ENCODE measurements at regions not wholly inside any gene's neighbourhood (a gene's known extent, or its start where the extent isn't known, plus 50 kb on each side); places are given as distances from the start of the nearest gene placed in this dataset.
A peak's percentile ranks its signal among the peaks of the same experiment; 100 is the strongest.

GRCh38 chr7:118696879-118697278, 472.4 kb downstream of the ANKRD7 start:
- TF ChIP-seq, protein P1, sequence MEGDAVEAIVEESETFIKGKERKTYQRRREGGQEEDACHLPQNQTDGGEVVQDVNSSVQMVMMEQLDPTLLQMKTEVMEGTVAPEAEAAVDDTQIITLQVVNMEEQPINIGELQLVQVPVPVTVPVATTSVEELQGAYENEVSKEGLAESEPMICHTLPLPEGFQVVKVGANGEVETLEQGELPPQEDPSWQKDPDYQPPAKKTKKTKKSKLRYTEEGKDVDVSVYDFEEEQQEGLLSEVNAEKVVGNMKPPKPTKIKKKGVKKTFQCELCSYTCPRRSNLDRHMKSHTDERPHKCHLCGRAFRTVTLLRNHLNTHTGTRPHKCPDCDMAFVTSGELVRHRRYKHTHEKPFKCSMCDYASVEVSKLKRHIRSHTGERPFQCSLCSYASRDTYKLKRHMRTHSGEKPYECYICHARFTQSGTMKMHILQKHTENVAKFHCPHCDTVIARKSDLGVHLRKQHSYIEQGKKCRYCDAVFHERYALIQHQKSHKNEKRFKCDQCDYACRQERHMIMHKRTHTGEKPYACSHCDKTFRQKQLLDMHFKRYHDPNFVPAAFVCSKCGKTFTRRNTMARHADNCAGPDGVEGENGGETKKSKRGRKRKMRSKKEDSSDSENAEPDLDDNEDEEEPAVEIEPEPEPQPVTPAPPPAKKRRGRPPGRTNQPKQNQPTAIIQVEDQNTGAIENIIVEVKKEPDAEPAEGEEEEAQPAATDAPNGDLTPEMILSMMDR (IDR thresholded peaks at IDR 0.05; ENCODE audit: control insufficient read depth, extremely low read depth, insufficient read depth) = no peak
- DNase-seq (ENCODE audit: low read depth) = no peak
- no peak overlapping the region for H3K4me3 ChIP-seq (ENCODE audit: low read depth, low read length)

GRCh38 chr7:118699222-118699621, 474.7 kb downstream of the ANKRD7 start:
- TF ChIP-seq, protein P1 (IDR thresholded peaks at IDR 0.05; ENCODE audit: control insufficient read depth, extremely low read depth, insufficient read depth) = no peak
- no peak overlapping the region for H3K4me3 ChIP-seq (ENCODE audit: low read depth, low read length)
- no peak for DNase-seq (ENCODE audit: low read depth)

GRCh38 chr7:118708741-118709140, 484.2 kb downstream of the ANKRD7 start:
- TF ChIP-seq, protein P1 (IDR thresholded peaks at IDR 0.05; ENCODE audit: control insufficient read depth, extremely low read depth, insufficient read depth) = no peak
- DNase-seq (ENCODE audit: low read depth) = no peak
- no peak overlapping the region for H3K4me3 ChIP-seq (ENCODE audit: low read depth, low read length)

DNA sequence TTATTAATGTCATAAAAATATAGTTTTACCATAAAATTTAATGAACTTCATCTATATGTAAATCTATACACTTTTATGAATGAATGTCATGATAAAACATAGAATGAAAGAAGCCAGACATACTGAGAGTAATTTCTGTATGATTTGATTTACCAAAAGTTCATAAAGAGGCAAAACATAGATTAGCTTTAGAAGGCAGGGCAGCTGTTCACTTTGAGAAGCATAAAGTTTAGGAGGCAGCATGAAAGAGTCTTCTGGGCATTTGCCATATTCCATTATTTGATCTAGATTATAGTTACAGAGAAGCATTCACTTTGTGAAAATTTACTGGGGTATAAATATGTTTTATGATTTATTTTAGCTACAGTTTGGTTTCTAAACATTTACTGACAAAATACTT, 487.2 kb downstream of the ANKRD7 start:
- no peak overlapping the region for H3K4me3 ChIP-seq (ENCODE audit: low read depth, low read length)
- TF ChIP-seq, protein P1 (IDR thresholded peaks at IDR 0.05; ENCODE audit: control insufficient read depth, extremely low read depth, insufficient read depth) = no peak
- peak; percentile 73 for DNase-seq (ENCODE audit: low read depth)

GRCh38 chr7:118713039-118713438, 488.5 kb downstream of the ANKRD7 start:
- peak; percentile 69 for DNase-seq (ENCODE audit: low read depth)
- H3K4me3 ChIP-seq (ENCODE audit: low read depth, low read length) = no peak overlapping the region
- TF ChIP-seq, protein P1 (IDR thresholded peaks at IDR 0.05; ENCODE audit: control insufficient read depth, extremely low read depth, insufficient read depth) = no peak

DNA sequence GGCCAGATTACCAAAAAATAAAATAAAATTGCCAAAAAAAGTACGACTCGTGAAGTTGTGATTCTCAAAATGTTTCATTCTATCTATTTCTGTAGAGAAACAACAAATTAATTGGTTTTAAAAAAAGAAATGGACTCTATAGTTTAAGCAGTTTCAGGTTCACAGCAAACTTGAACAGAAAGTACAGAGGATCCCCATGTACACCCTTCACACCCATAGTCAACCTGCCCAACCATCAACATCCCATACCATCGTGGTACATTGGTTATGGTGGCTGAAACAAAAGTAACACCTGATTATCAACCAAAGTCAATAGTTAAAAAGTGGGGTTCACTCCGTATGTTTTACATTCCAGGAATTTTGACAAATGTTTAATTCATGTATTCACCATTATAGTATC, 496.1 kb downstream of the ANKRD7 start:
- H3K4me3 ChIP-seq (ENCODE audit: low read depth, low read length) = no peak overlapping the region
- no peak for DNase-seq (ENCODE audit: low read depth)
- TF ChIP-seq, protein P1 (IDR thresholded peaks at IDR 0.05; ENCODE audit: control insufficient read depth, extremely low read depth, insufficient read depth) = no peak

DNA sequence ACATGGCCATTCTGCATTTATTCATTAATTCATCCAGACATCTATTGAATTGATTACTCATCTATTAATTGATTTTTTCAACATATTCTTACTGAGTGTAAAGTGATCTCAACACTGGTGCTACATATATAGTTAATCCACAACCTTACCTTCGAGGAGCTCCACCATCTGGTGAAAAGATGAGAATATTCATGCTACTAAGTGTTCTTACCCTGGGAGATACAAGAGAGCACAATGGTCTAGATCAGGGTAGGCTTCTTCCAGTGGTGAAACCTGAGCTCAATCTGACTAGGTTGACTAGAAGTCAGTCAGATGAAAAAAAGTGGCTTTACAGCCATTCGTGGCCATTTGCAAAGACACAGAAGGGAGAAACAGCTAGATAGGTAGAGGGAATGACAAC, 507.4 kb downstream of the ANKRD7 start:
- no peak overlapping the region for H3K4me3 ChIP-seq (ENCODE audit: low read depth, low read length)

More for the DNA sequence above, 507.4 kb downstream of the ANKRD7 start:
- TF ChIP-seq, protein P1 (IDR thresholded peaks at IDR 0.05; ENCODE audit: control insufficient read depth, extremely low read depth, insufficient read depth) = peak; percentile 30; the same call in 1 of the 2 replicates
- no peak for DNase-seq (ENCODE audit: low read depth)

Data from LNCaP clone FGC (cell line).